IMR-90 (cell line): ENCODE measurements at regions not wholly inside any gene's neighbourhood (a gene's known extent, or its start where the extent isn't known, plus 50 kb on each side); places are given as distances from the start of the nearest gene placed in this dataset.

Experiments
- ATAC-seq: fragments of 200-7000 bp; cut with Tn5 transposase; 2 replicates; pipeline ENCODE4 v1.9.1; 2020; ENCODE audit warnings: low read depth, mild to moderate bottlenecking, moderate library complexity
- BruUV-seq: library from RNA; stranded (reverse); fragments of 400-500 nt; replicated peaks from 2 replicates; lab custom pipeline; 2021; lab: Mats Ljungman, UMichigan
- CTCF ChIA-PET: fragments of 300-600 bp; formaldehyde crosslinking; extraction: SDS; loops from one replicate; lab custom pipeline; 2021; ENCODE audit warnings: antibody characterized with exemption; lab: Yijun Ruan, JAX
- POLR2A ChIA-PET: fragments of 300-600 bp; sonication (Branson Sonifier 250); formaldehyde crosslinking; loops from one replicate; lab custom pipeline; 2022; ENCODE audit warnings: antibody characterized with exemption; ENCODE audit not compliant: unreplicated experiment; lab: Charles Lee
- DNase-seq: peaks from one replicate; pipeline ENCODE4 v3.0.0; 2013
- H2AFZ ChIP-seq: replicated peaks from 2 replicates; pipeline ENCODE3; 2013; ENCODE audit warnings: low read length, mild to moderate bottlenecking; ENCODE audit not compliant: poor library complexity
- H2AK5ac ChIP-seq: 2 replicates; pipeline ENCODE4 v1.6.1; 2013; ENCODE audit warnings: low read depth, low read length, inconsistent platforms
- H2AK9ac ChIP-seq: replicated peaks from 2 replicates; pipeline ENCODE3; 2013; ENCODE audit warnings: mild to moderate bottlenecking, low read depth, low read length, moderate library complexity; ENCODE audit not compliant: poor library complexity
- H2BK120ac ChIP-seq: 2 replicates; pipeline ENCODE4 v1.6.1; 2013; ENCODE audit warnings: low read depth, low read length, inconsistent platforms
- H2BK15ac ChIP-seq: 3 replicates; pipeline ENCODE4 v1.6.1; 2013; ENCODE audit warnings: low read depth, low read length, inconsistent platforms
- H2BK20ac ChIP-seq: 2 replicates; pipeline ENCODE4 v1.6.1; 2013; ENCODE audit warnings: low read depth, mild to moderate bottlenecking, inconsistent platforms, low read length, moderate library complexity
- H2BK5ac ChIP-seq: 2 replicates; pipeline ENCODE4 v1.6.1; 2013; ENCODE audit warnings: mild to moderate bottlenecking, low read depth, low read length, inconsistent platforms; ENCODE audit not compliant: poor library complexity, severe bottlenecking
- H3K14ac ChIP-seq: replicated peaks from 2 replicates; pipeline ENCODE4 v1.6.1; 2013; ENCODE audit warnings: low read depth, low read length, inconsistent platforms
- H3K18ac ChIP-seq: 2 replicates; pipeline ENCODE4 v1.6.1; 2013; ENCODE audit warnings: low read depth, low read length, control low read depth
- H3K23ac ChIP-seq: 2 replicates; pipeline ENCODE4 v1.6.1; 2013; ENCODE audit warnings: low read depth, low read length, inconsistent platforms
- H3K27ac ChIP-seq: 2 replicates; pipeline ENCODE4 v1.5.1; 2013; ENCODE audit warnings: mild to moderate bottlenecking, control low read depth, low read length; ENCODE audit not compliant: insufficient read depth
- H3K27me3 ChIP-seq: 2 replicates; pipeline ENCODE4 v1.6.1; 2013; ENCODE audit warnings: low read length; ENCODE audit not compliant: control insufficient read depth, insufficient read depth
- H3K36me3 ChIP-seq: 2 replicates; pipeline ENCODE4 v1.6.1; 2013; ENCODE audit warnings: low read length, mixed read lengths; ENCODE audit not compliant: control insufficient read depth, insufficient read depth
- H3K4ac ChIP-seq: 2 replicates; pipeline ENCODE4 v1.6.1; 2013; ENCODE audit warnings: low read depth, low read length, inconsistent platforms
- H3K4me1 ChIP-seq: 2 replicates; pipeline ENCODE4 v1.6.1; 2013; ENCODE audit warnings: low read length, mixed read lengths; ENCODE audit not compliant: control insufficient read depth, insufficient read depth
- H3K4me2 ChIP-seq: 2 replicates; pipeline ENCODE4 v1.6.1; 2013; ENCODE audit warnings: low read depth, mild to moderate bottlenecking, control low read depth, low read length, moderate library complexity
- H3K4me3 ChIP-seq: 2 replicates; pipeline ENCODE4 v1.5.1; 2013; ENCODE audit warnings: low read depth, mild to moderate bottlenecking, control low read depth, low read length, moderate library complexity; ENCODE audit not compliant: insufficient read depth
- H3K56ac ChIP-seq: 2 replicates; pipeline ENCODE4 v1.6.1; 2013; ENCODE audit warnings: low read length, inconsistent platforms; ENCODE audit not compliant: insufficient read depth; ENCODE audit errors: extremely low read depth
- H3K79me1 ChIP-seq, 2 experiments: 2 replicates each; pipeline ENCODE4 v1.6.1; 2013; ENCODE audit warnings: low read length in 2 of 2, inconsistent platforms in 1 of 2, low read depth in 1 of 2
- H3K9ac ChIP-seq: 2 replicates; pipeline ENCODE4 v1.6.1; 2013; ENCODE audit warnings: low read depth, low read length, control low read depth
- H3K9me1 ChIP-seq: 2 replicates; pipeline ENCODE4 v1.6.1; 2013; ENCODE audit warnings: low read length, inconsistent platforms; ENCODE audit not compliant: insufficient read depth
- H3K9me3 ChIP-seq: 2 replicates; pipeline ENCODE4 v1.6.1; 2013; ENCODE audit warnings: low read length; ENCODE audit not compliant: control insufficient read depth, insufficient read depth
- H4K20me1 ChIP-seq: 2 replicates; pipeline ENCODE4 v1.6.1; 2013; ENCODE audit warnings: low read length, inconsistent platforms; ENCODE audit not compliant: insufficient read depth
- H4K5ac ChIP-seq: 2 replicates; pipeline ENCODE4 v1.6.1; 2013; ENCODE audit warnings: mild to moderate bottlenecking, low read depth, low read length, control low read depth
- H4K8ac ChIP-seq, 2 experiments: 2 replicates each; pipeline ENCODE4 v1.6.1; 2013; ENCODE audit warnings: low read depth in 2 of 2, low read length in 2 of 2, control low read depth in 1 of 2, inconsistent platforms in 1 of 2
- H4K91ac ChIP-seq: 2 replicates; pipeline ENCODE4 v1.6.1; 2013; ENCODE audit warnings: low read depth, low read length, inconsistent platforms; ENCODE audit not compliant: insufficient read depth
- BHLHE40 ChIP-seq: fragments of 150-350 bp; IDR thresholded peaks from 2 replicates; pipeline ENCODE4 v1.6.1; 2016; ENCODE audit warnings: mild to moderate bottlenecking, low read depth, low read length
- CEBPB ChIP-seq: IDR thresholded peaks from 2 replicates; pipeline ENCODE4 v1.6.1; 2012; ENCODE audit warnings: low read depth, low read length, improper control_type of control experiment
- CHD1 ChIP-seq: IDR thresholded peaks from 2 replicates; pipeline ENCODE4 v1.6.1; 2012; ENCODE audit warnings: low read depth, low read length, improper control_type of control experiment
- ELK1 ChIP-seq: fragments of 150-350 bp; IDR thresholded peaks from 2 replicates; pipeline ENCODE4 v1.6.1; 2016; ENCODE audit warnings: low read depth, mild to moderate bottlenecking, low read length, moderate library complexity, borderline replicate concordance
- FOS ChIP-seq: fragments of 150-350 bp; IDR thresholded peaks from 2 replicates; pipeline ENCODE4 v1.6.1; 2016; ENCODE audit warnings: low read depth, low read length
- MAFK ChIP-seq: IDR thresholded peaks from 2 replicates; pipeline ENCODE4 v1.6.1; 2012; ENCODE audit warnings: low read depth, low read length, improper control_type of control experiment
- MAZ ChIP-seq: IDR thresholded peaks from 2 replicates; pipeline ENCODE4 v1.6.1; 2012; ENCODE audit warnings: low read depth, mild to moderate bottlenecking, low read length, improper control_type of control experiment, moderate library complexity, borderline replicate concordance
- MXI1 ChIP-seq: IDR thresholded peaks from 2 replicates; pipeline ENCODE4 v1.6.1; 2012; ENCODE audit warnings: low read depth, mild to moderate bottlenecking, low read length, moderate library complexity, borderline replicate concordance
- NFE2L2 ChIP-seq: fragments of 150-350 bp; IDR thresholded peaks from 2 replicates; pipeline ENCODE4 v1.6.1; 2016; ENCODE audit warnings: low read depth, mild to moderate bottlenecking, low read length
- POLR2A ChIP-seq: IDR thresholded peaks from 2 replicates; pipeline ENCODE4 v1.6.1; 2012; ENCODE audit warnings: mild to moderate bottlenecking, low read depth, low read length
- RAD21 ChIP-seq: IDR thresholded peaks from 2 replicates; pipeline ENCODE4 v1.6.1; 2012; ENCODE audit warnings: low read length, improper control_type of control experiment
- RCOR1 ChIP-seq: IDR thresholded peaks from 2 replicates; pipeline ENCODE4 v1.6.1; 2012; ENCODE audit warnings: mild to moderate bottlenecking, low read length, improper control_type of control experiment; ENCODE audit not compliant: insufficient replicate concordance
- RFX5 ChIP-seq: IDR thresholded peaks from 2 replicates; pipeline ENCODE4 v1.8.0; 2012; ENCODE audit warnings: low read depth, mild to moderate bottlenecking, low read length, moderate library complexity
- SMC3 ChIP-seq: fragments of 150-350 bp; IDR thresholded peaks from 2 replicates; pipeline ENCODE4 v1.6.1; 2016; ENCODE audit warnings: low read depth, mild to moderate bottlenecking, antibody characterized with exemption, low read length, moderate library complexity
- USF2 ChIP-seq: fragments of 150-350 bp; IDR thresholded peaks from 2 replicates; pipeline ENCODE4 v1.6.1; 2017; ENCODE audit warnings: mild to moderate bottlenecking, antibody characterized with exemption, low read length, low read depth
- WGBS, 2 experiments: methylation state at CpG; one replicate each; pipeline versions ENCODE4 v1.1.5 to v1.1.7; 2013; ENCODE audit warnings: missing lambda C conversion rate in 2 of 2; ENCODE audit not compliant: insufficient read length in 1 of 2; ENCODE audit errors: extremely low coverage in 2 of 2; 5-methylcytosine and 5-hydroxymethylcytosine counted together
- dilution Hi-C: fragments of 300-500 bp; cut with HindIII; formaldehyde crosslinking; loops from one replicate; pipeline ENCODE4 v1.14.3; 2018; ENCODE audit warnings: low sequenced_read_pairs; ENCODE audit not compliant: unreplicated experiment
- in situ Hi-C: fragments of 300-500 bp; cut with MboI; formaldehyde crosslinking; loops from 3 replicates; pipeline ENCODE4 v1.14.3; 2019; ENCODE audit warnings: low sequenced_read_pairs, inconsistent platforms, mixed read lengths
- intact Hi-C: fragments of 100-400 bp; cut with micrococcal nuclease; formaldehyde crosslinking; loops from 2 replicates; pipeline ENCODE4 v1.10.0; 2022
- TF ChIP-seq, protein P1 (sequence below): conservative IDR thresholded peaks from 2 replicates; pipeline ENCODE4 v1.5.1; 2012; ENCODE audit warnings: mild to moderate bottlenecking, low read depth, low read length, improper control_type of control experiment

GRCh38 chr13:40318366-40318765 lies 348.1 kb downstream of the FOXO1 start:
- Histone ChIP-seq H3K9me3 (0 out of 2 replicates have a peak, but pooled peaks cover 2% of the 10 kb centered on the region), H3K27ac (no peak overlapping the region), H3K4me1 (no peaks in the 10 kb centered on the region), H3K14ac (no peak overlapping the region), H2BK15ac (no peak overlapping the region), H4K5ac (no peak overlapping the region), H2AFZ (no peak overlapping the region), H3K79me1 (no peaks in the 10 kb centered on the region), H2AK5ac (no peak overlapping the region), H4K20me1 (no peaks in the 10 kb centered on the region), H3K9me1 (no peaks in the 10 kb centered on the region), H3K4me3 (no peak overlapping the region), H3K56ac (no peak overlapping the region), H2BK120ac (no peak overlapping the region), H4K8ac (no peak overlapping the region), H4K91ac (no peak overlapping the region), H2BK20ac (no peak overlapping the region), H2AK9ac (no peak overlapping the region), H3K23ac (no peak overlapping the region), H3K27me3 (no peaks in the 10 kb centered on the region), H3K18ac (no peak overlapping the region), H3K9ac (no peak overlapping the region), H3K4me2 (no peak overlapping the region), H3K36me3 (no peaks in the 10 kb centered on the region), H2BK5ac (no peak overlapping the region), H3K4ac (no peak overlapping the region)
- no peak for DNase-seq
- dilution Hi-C loops (no loop called here), in situ Hi-C loops (no loop called here), intact Hi-C loops (no loop called here)
- BruUV-seq, result no TSS peak
- no peak for TF ChIP-seq ELK1
- no peak for TF ChIP-seq USF2
- no peak for TF ChIP-seq CHD1
- TF ChIP-seq, protein P1, sequence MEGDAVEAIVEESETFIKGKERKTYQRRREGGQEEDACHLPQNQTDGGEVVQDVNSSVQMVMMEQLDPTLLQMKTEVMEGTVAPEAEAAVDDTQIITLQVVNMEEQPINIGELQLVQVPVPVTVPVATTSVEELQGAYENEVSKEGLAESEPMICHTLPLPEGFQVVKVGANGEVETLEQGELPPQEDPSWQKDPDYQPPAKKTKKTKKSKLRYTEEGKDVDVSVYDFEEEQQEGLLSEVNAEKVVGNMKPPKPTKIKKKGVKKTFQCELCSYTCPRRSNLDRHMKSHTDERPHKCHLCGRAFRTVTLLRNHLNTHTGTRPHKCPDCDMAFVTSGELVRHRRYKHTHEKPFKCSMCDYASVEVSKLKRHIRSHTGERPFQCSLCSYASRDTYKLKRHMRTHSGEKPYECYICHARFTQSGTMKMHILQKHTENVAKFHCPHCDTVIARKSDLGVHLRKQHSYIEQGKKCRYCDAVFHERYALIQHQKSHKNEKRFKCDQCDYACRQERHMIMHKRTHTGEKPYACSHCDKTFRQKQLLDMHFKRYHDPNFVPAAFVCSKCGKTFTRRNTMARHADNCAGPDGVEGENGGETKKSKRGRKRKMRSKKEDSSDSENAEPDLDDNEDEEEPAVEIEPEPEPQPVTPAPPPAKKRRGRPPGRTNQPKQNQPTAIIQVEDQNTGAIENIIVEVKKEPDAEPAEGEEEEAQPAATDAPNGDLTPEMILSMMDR, result no peak
- no peak for TF ChIP-seq CEBPB
- TF ChIP-seq RFX5, result no peak
- TF ChIP-seq SMC3, result no peak
- TF ChIP-seq POLR2A, result no peak
- TF ChIP-seq RCOR1, result no peak
- no peak for TF ChIP-seq BHLHE40
- TF ChIP-seq MAFK, result no peak
- TF ChIP-seq RAD21, result no peak
- TF ChIP-seq NFE2L2, result no peak
- TF ChIP-seq MXI1, result no peak
- TF ChIP-seq MAZ, result no peak
- no peak for TF ChIP-seq FOS
- CTCF ChIA-PET, result no interaction called here
- 67% methylated on average over 1 of the region's 2 CpGs; no CpG with 5 or more reads in 1 of the 2 experiments for WGBS, 2 experiments
- ATAC-seq, result no peak
- POLR2A ChIA-PET, result no interaction called here
